BJ (cell line): ENCODE measurements at regions not wholly inside any gene's neighbourhood (a gene's known extent, or its start where the extent isn't known, plus 50 kb on each side); places are given as distances from the start of the nearest gene placed in this dataset.
"Not testable (repeated sequence)": the region's sequence is repeated elsewhere in the genome, so short reads cannot be mapped to it uniquely, and the experiment has no call there.

ENCODE experiments used
- CTCF ChIA-PET: fragments of 350-600 bp; formaldehyde crosslinking; extraction: SDS; loops from one replicate; lab custom pipeline; 2021; ENCODE audit warnings: antibody characterized with exemption, inconsistent platforms; lab: Yijun Ruan, JAX
- POLR2A ChIA-PET: fragments of 300-600 bp; sonication (Branson Sonifier 250); formaldehyde crosslinking; extraction: SDS; loops from one replicate; lab custom pipeline; 2021; ENCODE audit warnings: antibody characterized with exemption; lab: Charles Lee
- DNase-seq: peaks from one replicate; pipeline ENCODE4 v3.0.0-alpha.2; 2011; ENCODE audit warnings: low read depth
- H3K27me3 ChIP-seq: 2 replicates; pipeline ENCODE4 v1.6.0; 2011; ENCODE audit warnings: low read length; ENCODE audit not compliant: control insufficient read depth, insufficient read depth
- H3K36me3 ChIP-seq: 2 replicates; pipeline ENCODE4 v1.5.1; 2011; ENCODE audit warnings: low read length; ENCODE audit not compliant: control insufficient read depth, insufficient read depth
- H3K4me3 ChIP-seq: 2 replicates; pipeline ENCODE4 v1.5.1; 2011; ENCODE audit warnings: low read depth, mild to moderate bottlenecking, control low read depth, low read length
- CTCF ChIP-seq: IDR thresholded peaks from 2 replicates; pipeline ENCODE4 v1.5.1; 2011; ENCODE audit warnings: low read depth, mild to moderate bottlenecking, control low read depth, inconsistent platforms, low read length, moderate library complexity; ENCODE audit not compliant: insufficient read depth

DNA sequence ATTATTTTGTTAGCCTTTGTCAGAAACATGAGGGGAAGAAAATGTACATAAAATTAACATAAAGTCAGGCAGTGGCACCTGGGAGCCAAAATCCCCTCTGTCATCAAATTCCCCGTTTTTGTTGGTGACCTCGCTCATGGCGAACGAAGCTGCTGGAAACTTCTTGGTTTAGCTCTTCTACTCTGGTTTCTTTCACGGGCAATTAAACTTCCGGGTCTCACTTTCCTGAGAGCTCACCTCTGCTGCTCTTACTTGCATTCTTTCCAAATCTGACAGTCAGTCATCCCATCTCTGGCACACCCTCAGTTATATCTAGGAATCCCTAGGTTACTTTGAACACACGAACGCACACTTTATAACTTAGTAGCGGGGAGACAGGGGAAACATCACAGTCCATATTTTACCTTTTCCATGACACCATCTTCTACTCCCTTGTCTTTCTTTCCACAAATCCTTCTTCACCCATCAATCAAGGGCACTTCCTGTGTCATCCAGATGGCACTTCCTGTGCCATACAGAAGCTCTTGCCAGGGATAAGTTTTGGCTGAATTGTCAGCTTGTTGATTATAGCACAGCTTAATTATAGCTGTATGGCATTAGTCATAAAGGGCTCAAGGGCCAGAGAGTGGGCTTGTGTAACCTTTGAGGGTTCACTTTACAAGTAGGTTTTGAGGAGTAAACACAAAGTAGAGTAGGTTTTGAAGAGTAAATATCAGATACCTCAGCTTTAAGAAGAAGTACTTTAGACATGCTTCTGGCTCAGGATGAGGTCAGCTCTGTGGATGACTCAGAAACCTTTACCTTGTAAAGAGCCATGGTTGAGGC is 105.1 kb downstream of the GATA3 start:
- ChIA-PET CTCF (no interaction called here), POLR2A (no interaction called here)
- no peaks in the 10 kb centered on the region for H3K36me3 ChIP-seq

GRCh38 chr10:8163824-8164223 is 109.3 kb downstream of the GATA3 start:
- no peak for TF ChIP-seq CTCF
- Histone ChIP-seq H3K36me3 (no peaks in the 10 kb centered on the region), H3K27me3 (no peaks in the 10 kb centered on the region), H3K4me3 (no peak overlapping the region)
- CTCF ChIA-PET, result no interaction called here
- no peak for DNase-seq
- POLR2A ChIA-PET, result no interaction called here

More for the DNA sequence above, 105.1 kb downstream of the GATA3 start:
- Histone ChIP-seq H3K27me3 (no peaks in the 10 kb centered on the region), H3K4me3 (no peak overlapping the region)
- TF ChIP-seq CTCF, result no peak
- no peak for DNase-seq

DNA sequence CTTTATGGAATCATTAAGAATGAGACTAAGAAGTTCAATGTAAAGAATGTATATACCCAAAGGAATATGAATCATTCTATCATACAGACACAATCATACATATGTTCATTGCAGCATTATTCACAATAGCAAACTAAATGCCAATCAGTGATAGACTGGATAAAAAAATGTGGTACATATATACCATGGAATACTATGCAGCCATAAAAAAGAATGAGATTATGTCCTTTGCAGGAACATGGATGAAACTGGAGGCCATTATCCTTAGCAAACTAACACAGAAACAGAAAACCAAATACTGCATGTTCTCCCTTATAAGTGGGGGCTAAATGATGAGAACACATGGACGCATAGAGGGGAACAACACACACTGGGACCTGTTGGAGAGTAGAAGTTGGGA is 110.2 kb downstream of the GATA3 start:
- POLR2A ChIA-PET, CTCF ChIA-PET, DNase-seq, H3K36me3 ChIP-seq, H3K27me3 ChIP-seq, H3K4me3 ChIP-seq: not testable (repeated sequence)

GRCh38 chr10:8168836-8169235 is 114.3 kb downstream of the GATA3 start:
- H3K36me3 ChIP-seq, result no peaks in the 10 kb centered on the region
- ChIA-PET POLR2A (no interaction called here), CTCF (no interaction called here)
- DNase-seq, result no peak
- no peaks in the 10 kb centered on the region for H3K27me3 ChIP-seq
- H3K4me3 ChIP-seq, result no peak overlapping the region
- TF ChIP-seq CTCF, result no peak

DNA sequence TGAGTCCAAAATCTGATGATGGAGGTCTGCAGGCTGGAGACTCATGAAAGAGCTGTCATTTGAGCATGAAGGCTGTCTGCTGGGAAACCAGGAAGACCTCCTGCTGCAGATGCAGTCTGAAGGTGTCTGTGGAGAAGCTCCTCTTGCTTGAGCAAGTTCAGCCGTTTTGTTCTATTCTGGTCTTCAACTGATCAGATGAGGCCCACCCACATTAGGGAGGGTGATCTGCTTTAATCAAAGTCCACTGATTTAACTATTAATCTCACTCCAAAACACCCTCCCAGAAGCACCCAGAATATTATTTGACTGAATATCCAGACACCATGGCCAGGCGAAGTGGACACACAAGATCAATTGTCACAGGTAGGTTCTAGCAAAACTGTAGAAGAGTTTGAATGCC is 116.5 kb downstream of the GATA3 start:
- POLR2A ChIA-PET, result no interaction called here

More for the DNA sequence above, 116.5 kb downstream of the GATA3 start:
- no peak for TF ChIP-seq CTCF
- CTCF ChIA-PET, result no interaction called here
- Histone ChIP-seq H3K36me3 (no peaks in the 10 kb centered on the region), H3K4me3 (no peak overlapping the region), H3K27me3 (no peaks in the 10 kb centered on the region)
- no peak for DNase-seq
